Bronchial epithelial cell (primary cell): ENCODE measurements at regions not wholly inside any gene's neighbourhood (a gene's known extent, or its start where the extent isn't known, plus 50 kb on each side); places are given as distances from the start of the nearest gene placed in this dataset.

ENCODE experiments used
- DNase-seq: peaks from one replicate; pipeline ENCODE4 v3.0.0-alpha.2; 2010; ENCODE audit warnings: low read depth
- FAIRE-seq: peaks from 2 replicates; lab custom pipeline; 2011; peaks lifted over from hg19 to GRCh38; lab: Jason Lieb, UNC
- H3K27me3 ChIP-seq: 2 replicates; pipeline ENCODE4 v1.5.1; 2011; ENCODE audit warnings: low read length; ENCODE audit not compliant: control insufficient read depth, insufficient read depth
- H3K36me3 ChIP-seq: 2 replicates; pipeline ENCODE4 v1.5.1; 2011; ENCODE audit warnings: low read length; ENCODE audit not compliant: control insufficient read depth, insufficient read depth
- H3K4me3 ChIP-seq: 2 replicates; pipeline ENCODE4 v1.5.1; 2011; ENCODE audit warnings: mild to moderate bottlenecking, low read depth, low read length, control low read depth
- TF ChIP-seq, protein P1 (sequence below): IDR thresholded peaks from 2 replicates; pipeline ENCODE4 v1.5.1; 2011; ENCODE audit warnings: mild to moderate bottlenecking, moderate library complexity, low read length, control low read depth, inconsistent platforms; ENCODE audit not compliant: insufficient read depth, severe bottlenecking

DNA sequence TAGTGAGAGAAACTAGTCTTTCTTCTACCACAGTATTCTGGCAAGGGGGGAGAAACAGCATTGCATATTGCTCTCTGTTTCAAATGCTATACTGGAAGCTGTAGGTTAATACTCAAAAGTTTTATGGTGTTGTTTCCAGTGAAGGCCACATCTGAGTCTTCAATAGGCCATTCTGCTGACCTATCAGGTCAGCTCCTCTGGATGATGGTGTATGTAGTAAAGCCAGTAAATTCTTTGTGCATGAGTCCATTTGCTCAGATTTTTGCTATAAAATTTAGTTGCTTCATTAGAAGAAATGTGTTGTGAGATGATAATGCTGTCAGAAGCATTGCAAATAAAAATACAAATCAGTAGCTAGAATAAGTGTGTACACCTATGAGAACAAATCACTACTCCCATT, 64.9 kb upstream of the RBMS3 start:
- FAIRE-seq (no peak), DNase-seq (no peak)
- TF ChIP-seq, protein P1, sequence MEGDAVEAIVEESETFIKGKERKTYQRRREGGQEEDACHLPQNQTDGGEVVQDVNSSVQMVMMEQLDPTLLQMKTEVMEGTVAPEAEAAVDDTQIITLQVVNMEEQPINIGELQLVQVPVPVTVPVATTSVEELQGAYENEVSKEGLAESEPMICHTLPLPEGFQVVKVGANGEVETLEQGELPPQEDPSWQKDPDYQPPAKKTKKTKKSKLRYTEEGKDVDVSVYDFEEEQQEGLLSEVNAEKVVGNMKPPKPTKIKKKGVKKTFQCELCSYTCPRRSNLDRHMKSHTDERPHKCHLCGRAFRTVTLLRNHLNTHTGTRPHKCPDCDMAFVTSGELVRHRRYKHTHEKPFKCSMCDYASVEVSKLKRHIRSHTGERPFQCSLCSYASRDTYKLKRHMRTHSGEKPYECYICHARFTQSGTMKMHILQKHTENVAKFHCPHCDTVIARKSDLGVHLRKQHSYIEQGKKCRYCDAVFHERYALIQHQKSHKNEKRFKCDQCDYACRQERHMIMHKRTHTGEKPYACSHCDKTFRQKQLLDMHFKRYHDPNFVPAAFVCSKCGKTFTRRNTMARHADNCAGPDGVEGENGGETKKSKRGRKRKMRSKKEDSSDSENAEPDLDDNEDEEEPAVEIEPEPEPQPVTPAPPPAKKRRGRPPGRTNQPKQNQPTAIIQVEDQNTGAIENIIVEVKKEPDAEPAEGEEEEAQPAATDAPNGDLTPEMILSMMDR = no peak
- Histone ChIP-seq H3K36me3 (no peaks in the 10 kb centered on the region), H3K4me3 (no peak overlapping the region), H3K27me3 (no peaks in the 10 kb centered on the region)

DNA sequence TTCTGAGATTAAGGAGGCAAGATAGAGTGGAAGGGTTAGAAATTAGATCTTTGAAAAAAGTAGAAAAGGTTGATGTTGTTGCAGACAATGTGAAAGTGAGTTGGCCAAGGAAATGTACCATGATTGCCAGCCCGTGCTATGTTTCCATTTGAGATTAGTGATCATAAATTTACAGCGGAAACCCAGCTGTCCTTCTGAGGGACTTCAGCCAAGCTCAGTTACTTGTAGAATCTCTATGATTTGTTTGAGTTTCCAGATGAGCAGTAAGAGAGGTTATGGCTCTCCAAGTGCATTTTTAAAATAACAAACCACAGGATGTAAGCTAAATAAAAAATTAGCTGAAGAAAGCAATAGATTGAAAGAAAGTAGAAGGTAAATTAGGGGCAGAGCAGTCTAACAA, 54.2 kb upstream of the RBMS3 start:
- TF ChIP-seq, protein P1 = no peak
- DNase-seq (no peak), FAIRE-seq (no peak)
- H3K4me3 ChIP-seq = no peak overlapping the region
- no peaks in the 10 kb centered on the region for H3K27me3 ChIP-seq
- H3K36me3 ChIP-seq = no peaks in the 10 kb centered on the region

DNA sequence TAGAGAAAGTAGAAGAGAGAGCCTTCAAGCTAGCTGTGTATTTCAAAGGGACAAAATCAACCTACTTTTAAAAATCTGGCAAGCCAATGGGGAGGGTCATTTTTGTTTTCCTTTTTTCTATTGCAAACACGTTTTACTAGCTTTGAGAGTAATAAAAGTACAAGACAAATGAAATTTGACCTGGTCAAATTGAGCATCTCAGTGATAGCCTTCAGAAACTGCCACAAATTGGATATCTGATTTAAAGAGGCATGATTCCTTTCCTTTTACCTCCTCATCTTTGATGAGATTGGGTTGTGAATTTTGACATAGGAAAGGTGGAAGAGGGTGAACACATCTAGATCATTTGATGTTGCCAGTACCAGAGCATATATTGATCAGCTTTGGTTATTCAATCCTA, 53.6 kb upstream of the RBMS3 start:
- DNase-seq = no peak
- Histone ChIP-seq H3K4me3 (no peak overlapping the region), H3K36me3 (no peaks in the 10 kb centered on the region), H3K27me3 (no peaks in the 10 kb centered on the region)
- FAIRE-seq = no peak
- TF ChIP-seq, protein P1 = no peak
